NCI-H128 (cell line): ENCODE measurements at regions not wholly inside any gene's neighbourhood (a gene's known extent, or its start where the extent isn't known, plus 50 kb on each side); places are given as distances from the start of the nearest gene placed in this dataset.

Source experiments
- DNase-seq: peaks from one replicate; lab custom pipeline; 2025; ENCODE audit not compliant: unreplicated experiment; lab: John Stamatoyannopoulos, UW

DNA sequence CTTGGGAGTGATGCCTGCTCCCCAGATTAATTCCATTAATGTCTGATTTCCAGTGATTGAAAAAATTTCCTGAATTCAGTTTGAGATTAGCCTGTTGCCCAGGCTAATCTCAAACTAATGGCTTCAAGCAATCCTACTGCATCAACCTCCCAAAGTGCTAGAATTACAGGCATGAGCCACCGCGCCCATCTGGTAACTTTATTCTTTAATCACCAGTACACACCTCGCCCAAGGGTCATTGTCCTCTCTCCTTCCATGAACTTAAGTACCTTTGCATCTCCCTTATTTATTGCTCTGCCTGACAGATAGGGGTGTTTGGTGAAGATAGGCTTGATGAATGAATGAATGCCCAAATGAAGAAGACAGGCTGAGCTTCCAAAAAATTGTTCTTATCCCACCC, 366.5 kb downstream of the SIPA1L2 start:
- DNase-seq = no peak

DNA sequence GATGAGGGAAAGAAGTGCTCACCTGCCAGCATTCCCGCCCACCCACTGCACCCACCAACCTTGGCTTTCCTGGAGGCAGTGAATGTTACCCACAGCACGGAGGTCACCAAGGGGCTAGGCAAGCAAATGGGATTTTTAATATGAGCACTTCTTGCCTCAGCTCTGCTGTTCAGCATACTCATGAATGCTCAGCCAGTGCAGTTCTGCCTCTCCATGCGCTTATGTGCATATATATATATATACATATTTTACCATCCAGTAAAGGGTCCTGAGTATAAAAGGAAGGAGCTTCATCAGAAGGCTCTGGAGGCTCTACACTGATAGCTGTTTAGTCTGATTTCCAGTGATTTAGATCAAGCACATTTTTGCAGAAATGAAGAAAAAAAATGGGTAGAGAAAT, 366.9 kb downstream of the SIPA1L2 start:
- DNase-seq = no peak

GRCh38 chr1:232260861-232261260, 369.1 kb downstream of the SIPA1L2 start:
- DNase-seq = no peak

GRCh38 chr1:232260045-232260444, 369.9 kb downstream of the SIPA1L2 start:
- DNase-seq = no peak

DNA sequence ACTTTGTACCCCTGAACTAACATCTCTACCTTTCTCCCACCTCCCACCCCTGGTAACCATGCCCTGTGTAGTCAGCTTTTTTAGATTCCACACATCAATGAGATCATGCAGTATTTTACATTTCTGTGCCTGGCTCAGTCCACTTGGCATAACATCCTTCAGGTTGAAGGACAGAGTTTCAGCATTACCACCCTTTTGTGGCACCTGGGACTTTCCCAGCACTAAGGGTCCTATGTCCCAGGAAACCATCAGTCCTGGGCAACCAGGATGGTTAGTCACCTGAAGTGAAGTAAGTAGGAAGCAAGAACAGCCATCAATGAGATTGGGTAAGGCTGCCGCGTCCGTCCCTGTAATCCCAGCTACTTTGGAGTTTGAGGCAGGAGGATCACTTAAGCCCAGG, 370.6 kb downstream of the SIPA1L2 start:
- DNase-seq = no peak

- no peak for DNase-seq
These were observed 377.3 kb downstream of the SIPA1L2 start for GRCh38 chr1:232252546-232253118.

DNA sequence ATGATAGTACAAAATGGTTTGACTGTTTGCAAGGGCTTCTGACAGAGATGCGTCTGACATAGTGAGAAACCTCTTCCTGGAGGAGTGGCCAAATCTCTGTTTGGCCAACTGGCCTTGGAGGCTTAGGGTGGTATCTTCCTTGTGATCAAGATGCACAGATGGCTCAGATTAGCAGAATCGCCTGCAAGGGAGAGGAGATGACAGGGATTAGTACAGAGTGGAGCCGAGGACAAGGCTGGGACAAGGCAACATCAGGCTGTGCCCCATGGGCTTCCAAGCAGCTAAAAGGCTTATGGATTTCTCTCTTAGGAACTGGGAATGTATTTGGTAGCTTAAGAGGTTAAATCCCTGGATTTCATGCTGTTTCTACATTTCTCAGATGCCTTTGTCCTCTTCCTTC, 379.1 kb downstream of the SIPA1L2 start:
- DNase-seq = no peak

DNA sequence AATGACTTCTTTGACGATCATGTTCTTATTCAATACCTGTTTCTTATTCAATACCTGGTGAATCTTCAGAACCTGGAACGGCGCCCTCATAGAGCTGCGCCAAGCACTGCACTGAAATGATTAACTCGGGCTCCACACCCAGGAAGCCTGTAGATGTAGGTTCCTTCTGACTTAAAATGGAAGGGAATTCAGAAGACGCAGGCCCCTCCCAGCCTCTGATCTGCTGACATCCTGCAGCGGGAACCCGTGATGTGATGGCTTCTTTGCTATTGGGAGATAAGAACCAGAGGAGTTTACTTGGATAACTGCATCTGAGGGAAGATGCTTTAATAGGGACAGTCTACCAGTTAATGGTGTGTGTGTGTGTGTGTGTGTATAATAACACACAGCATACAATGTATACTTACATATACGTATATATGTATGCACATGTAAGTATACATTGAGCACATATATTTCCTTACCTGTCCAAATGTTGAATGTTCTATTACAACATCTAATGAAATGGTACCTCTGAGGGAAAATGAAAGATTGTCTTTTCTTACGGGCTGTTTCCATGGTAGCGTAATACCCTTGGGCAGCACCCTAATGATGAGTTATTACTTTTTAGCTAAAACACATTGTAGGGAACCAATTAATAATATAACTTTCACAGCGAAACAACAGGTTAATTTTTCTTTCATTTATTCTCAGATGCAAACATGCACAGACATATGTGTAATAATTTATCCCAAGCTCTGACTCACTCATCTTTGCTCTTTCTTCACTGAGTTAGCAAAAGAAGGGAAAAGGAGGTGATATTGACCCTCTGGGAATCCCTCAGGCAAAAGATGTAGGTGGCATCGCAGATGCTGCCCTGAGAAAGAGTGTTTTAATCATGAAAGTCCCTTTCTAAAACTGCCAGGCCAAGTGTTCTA, 379.8 kb downstream of the SIPA1L2 start:
- no peak for DNase-seq

GRCh38 chr1:232249339-232249738, 380.6 kb downstream of the SIPA1L2 start:
- DNase-seq = no peak

- DNase-seq = no peak
These were observed 381.6 kb downstream of the SIPA1L2 start for GRCh38 chr1:232248276-232248820.

DNA sequence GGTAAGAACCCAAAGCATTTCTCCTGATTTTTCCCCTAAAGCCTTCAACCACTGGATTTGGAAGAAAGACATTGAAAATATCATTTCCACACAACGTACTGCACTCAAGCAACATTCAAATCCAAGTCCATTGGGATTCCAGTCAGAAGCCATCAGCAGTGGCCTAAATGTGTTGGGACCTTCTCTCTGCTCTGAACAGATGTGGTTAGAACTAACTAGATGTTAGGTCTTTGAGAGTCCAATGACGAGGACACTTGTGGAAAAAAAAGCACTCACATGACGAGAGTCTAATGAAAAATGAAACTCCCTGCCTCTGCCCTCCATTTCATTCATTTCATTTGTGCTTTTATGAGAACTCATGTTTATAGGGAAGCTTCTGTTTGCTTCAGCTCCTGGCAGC, 382.3 kb downstream of the SIPA1L2 start:
- DNase-seq = no peak

GRCh38 chr1:232244426-232244825, 385.5 kb downstream of the SIPA1L2 start:
- no peak for DNase-seq

- DNase-seq = no peak
These were observed 389.9 kb downstream of the SIPA1L2 start for GRCh38 chr1:232239998-232240397.

DNA sequence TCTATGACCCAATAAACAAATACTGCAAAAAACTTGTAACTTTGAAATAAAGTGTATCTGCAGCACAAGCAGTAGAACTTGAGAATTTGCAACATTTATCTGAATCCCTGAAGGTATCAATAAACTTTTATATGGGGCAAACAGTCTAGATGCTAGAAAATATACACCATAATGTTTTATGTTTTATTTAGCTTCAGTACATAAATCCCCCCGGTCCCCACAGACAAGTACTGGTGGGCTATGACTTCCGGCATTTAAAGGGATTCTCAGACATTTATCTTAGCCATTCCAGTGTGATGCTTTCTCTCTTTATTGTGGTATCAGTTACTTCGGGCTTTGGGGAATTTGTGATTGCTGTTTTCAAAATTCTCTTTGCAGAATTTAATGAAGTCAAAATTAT, 390.4 kb downstream of the SIPA1L2 start:
- DNase-seq = no peak

DNA sequence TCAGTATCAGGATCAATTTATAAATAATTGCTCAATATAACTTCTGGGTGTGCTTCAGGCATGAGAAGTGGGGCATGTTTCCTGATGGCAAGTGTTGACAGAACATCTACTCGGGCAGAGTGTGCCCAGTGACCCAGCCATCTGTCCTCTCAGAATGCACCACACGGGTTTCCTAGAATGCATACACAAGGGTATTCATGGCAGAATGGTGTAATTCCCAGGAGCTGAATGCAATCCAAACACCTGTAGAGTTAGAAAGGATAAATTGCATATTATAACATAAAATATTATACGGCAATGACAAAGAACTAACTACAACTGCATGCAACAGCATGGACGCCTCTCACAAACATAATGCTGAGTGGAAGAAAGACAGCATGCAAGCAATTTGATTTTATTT, 391.9 kb downstream of the SIPA1L2 start:
- no peak for DNase-seq

DNA sequence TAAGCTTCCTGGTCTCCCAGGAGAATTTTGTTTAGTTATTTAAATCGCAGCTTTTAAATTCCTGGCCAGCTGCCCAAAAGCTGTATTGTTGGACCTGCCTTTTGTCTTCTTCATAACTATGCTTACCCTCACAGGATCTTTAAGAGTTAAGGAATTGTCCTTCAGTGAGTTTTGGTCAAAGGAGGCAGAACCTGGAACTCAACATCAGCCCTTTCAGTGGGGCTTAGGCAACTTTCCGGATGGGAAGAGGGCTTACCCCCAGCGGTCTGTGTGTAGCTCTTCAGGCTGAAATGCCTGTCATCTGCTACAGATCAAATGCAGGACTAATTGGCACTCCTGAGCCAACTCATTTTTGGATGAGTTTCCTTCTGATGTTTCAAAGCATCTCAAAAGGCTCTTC, 402.6 kb downstream of the SIPA1L2 start:
- DNase-seq = no peak

- peak; percentile 79 for DNase-seq
These were observed 403.7 kb downstream of the SIPA1L2 start for GRCh38 chr1:232226197-232226712.

DNA sequence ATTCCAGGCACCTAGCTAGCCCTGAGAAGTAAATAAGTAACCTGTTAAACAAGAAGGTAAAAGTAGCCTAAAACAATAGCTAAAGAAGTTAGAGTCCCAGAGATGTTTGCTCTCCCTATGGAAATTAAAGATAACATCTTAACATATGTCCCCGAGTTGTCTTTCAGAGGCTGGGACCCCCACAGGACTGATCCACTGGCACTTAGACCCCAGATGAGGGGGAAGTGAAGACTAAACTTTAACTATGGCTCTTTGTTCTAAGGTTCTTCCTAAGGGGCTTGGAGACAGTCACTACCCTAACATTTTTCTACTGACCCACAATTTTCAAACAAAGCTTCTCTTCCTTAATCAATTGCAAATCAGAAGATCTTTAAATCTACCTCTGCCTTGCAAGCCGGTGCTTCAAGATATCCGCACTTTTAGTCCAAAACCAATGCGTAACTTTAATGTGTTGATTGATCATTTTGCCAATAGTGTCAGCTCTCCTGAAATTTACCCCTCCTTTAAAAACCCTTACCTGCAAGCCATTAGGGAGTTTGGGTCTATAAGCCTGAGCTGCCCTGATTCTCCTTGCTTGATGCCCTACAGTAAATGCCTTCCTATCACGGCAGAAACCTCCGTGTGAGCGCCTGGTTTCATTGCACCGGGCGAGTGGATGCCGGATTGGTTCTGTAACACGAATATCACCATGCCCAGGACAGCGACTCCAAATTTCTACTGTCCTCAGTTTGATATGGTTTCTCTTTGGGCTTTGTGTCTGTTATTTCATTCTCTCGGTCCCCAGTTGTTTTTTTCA, 404.4 kb downstream of the SIPA1L2 start:
- DNase-seq = no peak

DNA sequence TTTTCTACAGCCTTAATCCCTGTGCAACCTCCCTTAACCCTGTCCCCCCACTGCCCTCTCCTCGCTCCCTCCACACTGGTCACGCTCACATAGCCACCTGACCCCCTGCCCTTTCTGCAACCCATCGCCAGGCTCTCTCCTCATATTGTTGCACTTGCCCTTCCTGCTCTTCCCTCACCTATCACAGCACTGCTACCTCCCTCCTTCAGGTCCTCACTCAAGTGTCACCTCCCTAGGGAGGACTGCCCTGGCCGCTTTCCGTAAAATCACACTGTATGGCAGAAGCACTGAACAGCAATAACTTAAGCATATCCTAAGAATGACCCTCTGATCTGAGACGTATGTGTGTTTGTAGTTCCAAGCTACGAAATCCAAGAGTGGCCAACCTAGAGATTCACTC, 406.0 kb downstream of the SIPA1L2 start:
- no peak for DNase-seq

DNA sequence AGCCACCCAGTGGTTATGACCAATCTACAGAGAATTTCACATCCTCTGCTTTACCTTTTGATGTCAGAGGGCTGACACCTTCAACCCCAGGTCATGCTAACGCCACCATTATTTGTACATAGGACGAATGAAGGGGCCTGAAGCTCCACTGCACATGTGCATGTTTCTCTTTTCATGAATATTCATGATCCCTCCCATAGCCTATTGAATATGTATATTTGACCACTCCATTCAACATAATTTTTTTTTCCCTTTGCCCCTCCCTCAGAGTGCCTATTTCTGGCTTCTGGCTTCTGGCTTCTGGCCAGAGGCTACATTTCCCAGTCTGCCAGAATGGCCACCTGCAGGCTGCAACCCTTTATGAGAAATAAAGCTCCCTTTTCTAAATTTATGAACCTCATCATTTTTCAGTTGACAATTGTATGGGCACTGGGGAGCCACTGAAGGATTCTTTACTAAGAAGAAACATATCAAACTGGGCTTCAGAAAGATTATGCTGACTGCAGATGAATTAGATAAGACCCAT, 406.7 kb downstream of the SIPA1L2 start:
- no peak for DNase-seq

- DNase-seq = no peak
These were observed 407.3 kb downstream of the SIPA1L2 start for GRCh38 chr1:232222614-232223013.
